NCI-H226 (cell line): ENCODE measurements at regions not wholly inside any gene's neighbourhood (a gene's known extent, or its start where the extent isn't known, plus 50 kb on each side); places are given as distances from the start of the nearest gene placed in this dataset.

Source experiments
- DNase-seq: peaks from one replicate; pipeline ENCODE4 v3.0.0-alpha.2; 2015

- no peak for DNase-seq
Measured at GRCh38 chr11:134905517-134905916, 493.5 kb upstream of the B3GAT1 start.

- no peak for DNase-seq
Measured at GRCh38 chr11:134904103-134904790, 492.2 kb upstream of the B3GAT1 start.

GRCh38 chr11:134901955-134902918 lies 490.2 kb upstream of the B3GAT1 start:
- DNase-seq: no peak

- DNase-seq: no peak
Measured at GRCh38 chr11:134901542-134901941, 489.5 kb upstream of the B3GAT1 start.

- no peak for DNase-seq
Measured at GRCh38 chr11:134893810-134894685, 482.0 kb upstream of the B3GAT1 start.

- DNase-seq: no peak
Measured at GRCh38 chr11:134890446-134890845, 478.4 kb upstream of the B3GAT1 start.

- DNase-seq: no peak
Measured at GRCh38 chr11:134889832-134890231, 477.8 kb upstream of the B3GAT1 start.

- DNase-seq: no peak
Measured at GRCh38 chr11:134888821-134889220, 476.8 kb upstream of the B3GAT1 start.

- DNase-seq: no peak
Measured at GRCh38 chr11:134887896-134888295, 475.9 kb upstream of the B3GAT1 start.

- DNase-seq: no peak
Measured at GRCh38 chr11:134883484-134883883, 471.4 kb upstream of the B3GAT1 start.

- DNase-seq: no peak
Measured at GRCh38 chr11:134882671-134883297, 470.7 kb upstream of the B3GAT1 start.

GRCh38 chr11:134882141-134882540 lies 470.1 kb upstream of the B3GAT1 start:
- DNase-seq: no peak

- DNase-seq: no peak
Measured at GRCh38 chr11:134880788-134881187, 468.7 kb upstream of the B3GAT1 start.

- DNase-seq: no peak
Measured at GRCh38 chr11:134879931-134880330, 467.9 kb upstream of the B3GAT1 start.

- DNase-seq: no peak
Measured at GRCh38 chr11:134879341-134879740, 467.3 kb upstream of the B3GAT1 start.

- no peak for DNase-seq
Measured at GRCh38 chr11:134878785-134879184, 466.7 kb upstream of the B3GAT1 start.

- DNase-seq: no peak
Measured at GRCh38 chr11:134876226-134876625, 464.2 kb upstream of the B3GAT1 start.

GRCh38 chr11:134866981-134867675 lies 455.1 kb upstream of the B3GAT1 start:
- DNase-seq: no peak

- DNase-seq: no peak
Measured at GRCh38 chr11:134866215-134866614, 454.2 kb upstream of the B3GAT1 start.

- DNase-seq: no peak
Measured at GRCh38 chr11:134864968-134865305, 452.9 kb upstream of the B3GAT1 start.

GRCh38 chr11:134864233-134864967 lies 452.4 kb upstream of the B3GAT1 start:
- no peak for DNase-seq
